Muscle of leg (tissue), 3 donors: ENCODE measurements at regions not wholly inside any gene's neighbourhood (a gene's known extent, or its start where the extent isn't known, plus 50 kb on each side); places are given as distances from the start of the nearest gene placed in this dataset.

Experiments
- DNase-seq: peaks from one replicate; pipeline ENCODE4 v3.0.0; 2013
- H3K27ac ChIP-seq: one replicate; pipeline ENCODE4 v1.5.1; 2013; ENCODE audit warnings: mild to moderate bottlenecking, low read length, control low read depth
- H3K27me3 ChIP-seq: one replicate; pipeline ENCODE4 v1.6.1; 2013; ENCODE audit warnings: low read length; ENCODE audit not compliant: control insufficient read depth, insufficient read depth
- H3K36me3 ChIP-seq: one replicate; pipeline ENCODE4 v1.6.1; 2013; ENCODE audit warnings: low read length; ENCODE audit not compliant: control insufficient read depth, insufficient read depth
- H3K4me1 ChIP-seq: one replicate; pipeline ENCODE4 v1.6.1; 2013; ENCODE audit warnings: low read length; ENCODE audit not compliant: control insufficient read depth, insufficient read depth
- H3K4me3 ChIP-seq: one replicate; pipeline ENCODE4 v1.5.1; 2013; ENCODE audit warnings: low read length, control low read depth
- H3K9me3 ChIP-seq: replicated peaks from 2 replicates; pipeline ENCODE4 v1.6.1; 2013; ENCODE audit warnings: low read depth, low read length; ENCODE audit not compliant: control insufficient read depth
- WGBS: methylation state at CpG from one replicate; pipeline ENCODE4 v1.1.5; 2013; ENCODE audit warnings: missing lambda C conversion rate; ENCODE audit not compliant: insufficient coverage; 5-methylcytosine and 5-hydroxymethylcytosine counted together

DNA sequence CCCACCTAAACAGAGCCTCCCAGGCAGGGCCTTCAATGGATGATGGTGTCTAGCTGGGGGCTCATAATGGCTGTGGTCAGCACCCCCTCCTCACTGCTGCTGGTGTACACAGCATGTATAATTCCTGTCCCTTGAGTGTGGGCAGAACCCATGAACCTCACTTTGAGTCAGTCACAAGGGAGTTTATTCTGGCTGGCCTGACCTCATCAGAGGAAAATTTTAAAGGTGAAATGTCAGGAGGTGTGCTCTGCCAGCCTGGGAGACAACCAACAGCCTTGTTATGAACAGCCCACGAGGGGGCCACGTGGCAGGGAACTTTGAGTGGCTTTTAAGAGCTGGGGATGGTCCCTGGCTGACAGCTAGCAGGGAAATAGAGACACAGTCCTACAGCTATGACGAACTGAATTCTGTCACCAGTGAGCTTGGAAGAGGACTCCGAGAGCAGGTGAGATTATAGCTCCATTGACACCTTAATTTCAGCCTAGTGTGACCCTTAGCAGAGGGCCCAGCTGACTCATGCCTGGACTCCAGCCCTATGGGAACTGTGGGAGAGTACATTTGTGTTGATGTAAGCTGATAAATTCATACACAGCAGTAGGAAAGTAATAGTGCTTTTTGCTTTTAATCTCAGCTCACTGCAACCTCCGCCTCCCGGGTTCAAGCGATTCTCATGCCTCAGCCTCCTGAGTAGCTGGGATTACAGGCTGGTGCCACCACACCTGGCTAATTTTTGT, 73.5 kb upstream of the RUNX3 start:
- Histone ChIP-seq H3K9me3 (no peaks in the 10 kb centered on the region), H3K27ac (no peak overlapping the region), H3K4me1 (peaks cover 10% of the 10 kb centered on the region), H3K27me3 (peaks cover 27% of the 10 kb centered on the region), H3K36me3 (no peaks in the 10 kb centered on the region), H3K4me3 (no peak overlapping the region)
- DNase-seq: no peak
- 100% methylated on average over 1 of the region's 7 CpGs for WGBS

DNA sequence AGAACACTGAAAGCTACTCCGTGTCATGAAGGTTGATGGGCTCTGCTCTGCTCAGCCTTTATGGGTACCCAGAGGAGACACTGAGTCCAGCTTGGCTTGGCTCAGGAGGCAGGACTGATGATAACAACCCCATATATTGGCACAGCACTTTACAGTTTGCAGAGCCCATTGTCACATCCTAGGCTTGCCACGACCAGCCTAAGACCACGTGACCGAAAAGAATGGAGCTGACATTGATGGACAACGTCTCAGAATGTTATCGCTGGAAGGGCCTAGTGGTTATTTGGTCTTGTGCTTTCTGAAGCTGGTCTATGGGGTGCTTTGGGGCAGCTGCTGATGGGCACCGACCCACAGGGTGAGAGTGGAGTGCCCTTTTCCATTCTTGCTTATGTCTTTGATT, 72.9 kb upstream of the RUNX3 start:
- no peaks in the 10 kb centered on the region for H3K36me3 ChIP-seq
- H3K4me1 ChIP-seq: peaks cover 10% of the 10 kb centered on the region
- 93% methylated on average over 7 of the region's 7 CpGs for WGBS
- H3K4me3 ChIP-seq: no peak overlapping the region
- H3K27ac ChIP-seq: no peak overlapping the region
- peaks cover 24% of the 10 kb centered on the region for H3K27me3 ChIP-seq
- no peaks in the 10 kb centered on the region for H3K9me3 ChIP-seq
- no peak for DNase-seq

DNA sequence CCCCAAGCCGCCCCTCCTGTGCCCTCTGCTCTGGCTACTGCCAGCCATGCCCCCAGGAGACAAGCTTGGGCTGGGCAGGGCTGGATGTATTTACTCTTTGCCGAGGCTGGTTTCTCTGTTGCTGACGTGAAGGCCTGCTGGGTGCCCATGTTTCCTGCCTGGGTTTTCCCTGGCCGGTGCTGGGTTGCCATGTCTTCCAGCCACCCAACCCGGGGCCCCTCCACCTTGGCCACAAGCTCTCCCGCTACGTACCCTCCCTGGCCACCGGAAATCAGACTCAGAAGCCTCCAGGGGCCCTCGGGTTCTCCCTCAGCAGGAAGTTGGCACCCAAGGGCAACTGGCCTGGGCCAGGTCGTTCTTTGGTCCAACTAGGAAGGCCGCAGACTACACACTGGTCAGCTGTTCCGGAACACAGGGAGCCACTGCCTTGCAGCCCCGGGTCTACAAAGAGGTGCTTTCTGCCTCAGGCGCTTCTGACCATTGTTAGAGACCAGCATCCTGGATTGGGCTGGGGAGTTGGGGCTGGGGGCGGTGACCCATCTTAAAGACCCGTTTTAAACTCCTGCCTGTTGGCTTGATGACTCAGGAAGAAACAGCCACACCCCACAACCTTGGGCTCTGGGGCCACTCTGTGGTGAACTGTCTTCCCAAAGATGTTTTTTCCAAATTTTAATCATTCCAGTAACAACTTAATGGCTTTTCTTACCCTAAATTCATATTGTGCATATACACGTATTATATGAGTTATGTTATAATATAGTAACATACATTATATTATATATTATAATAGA, 71.2 kb upstream of the RUNX3 start:
- no peak for DNase-seq
- Histone ChIP-seq H3K36me3 (no peaks in the 10 kb centered on the region), H3K4me1 (peaks cover 2% of the 10 kb centered on the region), H3K27ac (no peak overlapping the region), H3K9me3 (no peaks in the 10 kb centered on the region), H3K4me3 (no peak overlapping the region), H3K27me3 (peaks cover 11% of the 10 kb centered on the region)
- 87% methylated on average over 13 of the region's 17 CpGs for WGBS

DNA sequence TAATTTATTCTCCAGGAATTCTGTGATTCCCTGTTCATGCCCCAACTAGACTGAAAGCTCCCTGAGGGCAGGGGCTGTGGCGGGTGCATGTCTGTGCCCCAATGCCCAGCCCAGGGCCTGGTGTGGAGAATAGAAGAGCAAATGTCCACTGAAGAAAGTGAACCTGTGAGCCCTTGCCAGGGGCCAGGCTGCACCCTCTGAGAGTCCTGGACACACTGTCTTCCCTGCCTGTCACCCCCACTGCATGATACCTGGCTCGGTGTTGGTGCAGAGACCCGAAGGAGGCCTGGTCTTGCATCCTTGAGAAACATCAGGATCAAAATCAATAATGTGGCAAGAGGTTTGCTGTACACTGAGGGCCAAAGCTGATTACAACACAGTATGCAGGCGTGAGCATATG, 69.8 kb upstream of the RUNX3 start:
- Histone ChIP-seq H3K9me3 (no peaks in the 10 kb centered on the region), H3K27me3 (no peaks in the 10 kb centered on the region), H3K4me3 (no peak overlapping the region), H3K36me3 (no peaks in the 10 kb centered on the region), H3K4me1 (no peaks in the 10 kb centered on the region), H3K27ac (no peak overlapping the region)
- WGBS: 68% methylated on average over 3 of the region's 4 CpGs
- DNase-seq: no peak

DNA sequence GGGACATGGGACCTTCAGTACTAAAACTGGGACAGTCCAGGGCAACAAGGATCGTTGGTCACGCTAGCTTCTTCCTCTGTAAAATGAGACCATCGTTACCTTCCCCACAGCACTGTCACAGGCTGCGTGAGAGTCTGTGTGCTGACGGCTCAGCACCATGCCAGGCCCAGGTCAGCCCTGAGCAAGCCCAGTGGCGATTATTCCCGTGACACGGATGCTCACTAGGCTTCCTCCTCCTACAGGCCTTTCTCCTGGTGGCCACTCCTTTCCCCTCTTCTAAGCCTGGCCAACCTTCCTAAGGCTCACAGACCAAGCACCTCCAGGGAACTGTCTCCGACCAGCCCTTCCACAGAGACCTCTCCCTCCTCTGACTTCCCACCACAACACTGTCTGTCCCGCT, 69.3 kb upstream of the RUNX3 start:
- 66% methylated on average over 9 of the region's 10 CpGs for WGBS
- no peak for DNase-seq
- Histone ChIP-seq H3K36me3 (no peaks in the 10 kb centered on the region), H3K4me1 (no peaks in the 10 kb centered on the region), H3K4me3 (no peak overlapping the region), H3K27ac (no peak overlapping the region), H3K9me3 (no peaks in the 10 kb centered on the region), H3K27me3 (no peaks in the 10 kb centered on the region)

DNA sequence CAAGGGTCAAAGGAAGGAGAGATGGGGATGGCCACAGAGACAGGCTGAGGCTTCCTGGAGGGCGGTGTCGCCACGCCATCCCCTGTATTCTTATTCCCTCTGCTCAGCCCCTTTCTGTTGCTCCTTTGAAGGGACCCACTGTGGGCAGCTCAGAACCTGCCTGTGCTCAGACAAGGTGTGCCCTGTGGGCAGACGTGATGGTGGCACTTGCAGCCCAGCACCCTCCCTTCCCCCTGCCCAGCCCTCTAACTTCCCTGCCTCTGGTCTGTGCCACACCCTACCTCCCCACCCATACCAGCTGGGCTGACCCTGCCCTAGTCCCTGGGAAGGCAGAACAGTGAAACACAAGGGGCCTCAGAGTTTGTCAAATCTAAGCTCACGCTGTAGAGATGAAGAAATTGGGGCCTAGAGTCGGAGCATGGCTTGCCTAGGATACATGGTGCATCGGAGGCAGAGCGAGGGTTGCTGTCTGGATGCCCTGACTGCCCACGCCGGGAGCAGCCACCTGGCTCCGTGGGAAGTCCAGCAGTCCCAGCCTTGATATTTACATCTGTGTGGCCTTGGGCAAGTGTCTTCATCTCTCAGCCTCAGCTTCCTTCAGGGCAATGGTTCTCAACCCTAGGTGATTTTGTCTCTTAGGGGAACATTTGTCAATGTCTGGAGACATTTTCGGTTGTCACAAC, 68.6 kb upstream of the RUNX3 start:
- no peak overlapping the region for H3K27ac ChIP-seq
- no peaks in the 10 kb centered on the region for H3K9me3 ChIP-seq
- H3K27me3 ChIP-seq: no peaks in the 10 kb centered on the region
- no peak overlapping the region for H3K4me3 ChIP-seq
- no peak for DNase-seq
- no peaks in the 10 kb centered on the region for H3K4me1 ChIP-seq
- 94% methylated on average over 6 of the region's 12 CpGs for WGBS
- no peaks in the 10 kb centered on the region for H3K36me3 ChIP-seq

DNA sequence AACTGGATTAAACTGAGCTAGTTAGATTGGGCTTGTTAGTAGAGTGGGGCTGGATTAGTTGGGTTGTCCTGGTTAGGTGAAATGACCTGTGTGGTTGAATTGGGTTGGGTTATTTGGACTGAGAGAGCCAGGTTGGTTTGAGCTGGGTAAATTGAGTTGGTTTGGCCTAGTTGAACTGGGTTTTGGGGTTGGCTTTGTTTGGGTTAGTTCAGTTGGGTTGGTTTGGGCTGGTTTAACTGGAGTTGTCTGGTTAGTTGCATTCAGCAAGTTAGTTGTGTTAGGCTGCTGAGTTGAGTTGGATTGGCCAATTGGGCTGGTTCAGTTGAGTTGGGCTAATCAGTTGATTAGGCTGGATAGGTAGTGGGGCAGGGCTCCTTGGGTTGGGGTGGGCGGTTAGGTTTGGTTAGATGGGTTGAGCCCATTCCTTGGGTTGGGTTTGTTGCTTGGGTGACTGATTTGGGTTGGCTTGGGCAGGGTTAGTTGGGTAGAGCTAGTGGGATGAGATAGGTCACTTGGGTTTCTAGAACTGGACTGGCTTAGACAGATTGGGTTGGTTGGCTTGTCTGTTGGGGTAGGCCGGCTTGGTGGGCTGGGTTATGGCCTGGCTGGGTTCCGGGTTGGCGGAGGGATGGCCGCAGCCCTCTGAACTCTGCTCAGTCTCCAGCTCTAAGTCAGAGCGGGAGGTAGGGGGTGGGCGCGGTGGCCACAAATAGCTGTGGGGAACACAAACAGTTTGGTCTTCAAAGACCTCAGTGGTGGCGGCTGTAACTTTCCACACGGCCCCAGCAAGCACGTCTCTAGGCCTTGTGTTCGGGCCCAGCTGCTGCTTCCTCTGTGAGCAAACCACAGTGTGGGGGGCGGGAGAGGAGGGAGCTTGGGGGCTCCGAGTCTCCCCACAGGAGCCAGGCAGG, 67.2 kb upstream of the RUNX3 start:
- Histone ChIP-seq H3K9me3 (no peaks in the 10 kb centered on the region), H3K4me1 (no peaks in the 10 kb centered on the region), H3K4me3 (no peak overlapping the region), H3K27me3 (peaks cover 2% of the 10 kb centered on the region), H3K36me3 (no peaks in the 10 kb centered on the region), H3K27ac (no peak overlapping the region)
- DNase-seq: no peak
- WGBS: 80% methylated on average over 13 of the region's 14 CpGs

DNA sequence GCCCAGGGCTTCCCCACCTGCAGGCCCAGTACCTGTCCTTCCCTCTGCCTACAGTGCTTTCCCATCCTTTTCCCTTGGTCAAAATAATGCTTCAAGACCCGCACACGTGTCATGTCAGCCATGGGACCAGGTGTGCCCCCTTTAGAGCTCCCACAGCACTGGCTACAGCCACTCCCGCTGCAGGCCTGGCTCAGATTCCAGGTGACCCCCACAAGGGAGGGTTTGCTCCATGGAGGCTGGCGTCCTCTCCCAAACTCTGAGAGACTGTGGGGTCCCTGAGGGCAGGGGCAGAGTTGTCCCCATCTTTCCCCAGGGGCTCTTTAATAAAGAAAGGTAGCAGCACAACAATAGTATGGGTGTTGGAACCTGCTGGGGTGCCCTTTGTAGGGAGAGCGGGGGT, 66.4 kb upstream of the RUNX3 start:
- 73% methylated on average over 5 of the region's 5 CpGs for WGBS
- DNase-seq: no peak
- Histone ChIP-seq H3K27ac (no peak overlapping the region), H3K36me3 (no peaks in the 10 kb centered on the region), H3K9me3 (no peaks in the 10 kb centered on the region), H3K27me3 (peaks cover 3% of the 10 kb centered on the region), H3K4me3 (no peak overlapping the region), H3K4me1 (no peaks in the 10 kb centered on the region)

DNA sequence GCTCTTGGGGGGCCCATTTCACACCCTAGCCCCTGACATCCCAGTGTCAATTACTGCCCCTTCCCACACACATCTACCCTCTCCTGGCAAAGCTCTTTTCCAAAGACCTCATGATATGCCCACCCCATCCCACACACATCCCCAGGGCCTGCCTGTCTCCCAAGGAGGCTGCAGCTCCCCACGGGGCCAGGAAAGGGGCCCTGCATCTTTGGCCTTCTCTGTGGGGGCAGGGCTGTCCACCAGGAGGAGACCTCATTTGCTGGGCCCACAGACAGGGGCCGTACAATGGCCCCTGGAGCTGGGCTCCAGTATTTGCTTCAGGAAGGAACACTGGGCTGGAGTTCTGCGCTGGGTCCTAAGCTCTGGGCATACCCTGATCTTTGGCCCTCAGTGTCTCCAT, 65.6 kb upstream of the RUNX3 start:
- Histone ChIP-seq H3K4me1 (peaks cover 2% of the 10 kb centered on the region), H3K27me3 (peaks cover 8% of the 10 kb centered on the region), H3K4me3 (no peak overlapping the region), H3K36me3 (no peaks in the 10 kb centered on the region), H3K27ac (no peak overlapping the region), H3K9me3 (no peaks in the 10 kb centered on the region)
- no peak for DNase-seq
- 79% methylated on average over 2 of the region's 3 CpGs for WGBS
